ENCODE measurements at regions not wholly inside any gene's neighbourhood (a gene's known extent, or its start where the extent isn't known, plus 50 kb on each side); places are given as distances from the start of the nearest gene placed in this dataset.
"Not testable (repeated sequence)": the region's sequence is repeated elsewhere in the genome, so short reads cannot be mapped to it uniquely, and the experiment has no call there.

GRCh38 chr9:135188681-135189151 lies 101.2 kb downstream of the OLFM1 start:
- intact Hi-C loops (cut with micrococcal nuclease): no loop called here
- BruUV-seq (replicated peaks): no TSS peak
- H3K4me3 Mint-ChIP-seq (ENCODE audit: unreplicated experiment): no peak overlapping the region
- CTCF ChIA-PET: no interaction called here
- DNase-seq (ENCODE audit: unreplicated experiment): no peak
- POLR2A ChIA-PET: no interaction called here
- no peak for TF ChIP-seq CTCF (IDR thresholded peaks at IDR 0.05; ENCODE audit: unreplicated experiment)
- H3K9me3 Mint-ChIP-seq (ENCODE audit: unreplicated experiment): no peaks in the 10 kb centered on the region
- H3K36me3 Mint-ChIP-seq (ENCODE audit: insufficient read depth, unreplicated experiment): no peaks in the 10 kb centered on the region
- H3K27me3 Mint-ChIP-seq (ENCODE audit: insufficient read depth, unreplicated experiment): peaks cover 38% of the 10 kb centered on the region
- H3K4me1 Mint-ChIP-seq (ENCODE audit: insufficient read depth, unreplicated experiment): no peaks in the 10 kb centered on the region
- no peak overlapping the region for H3K27ac Mint-ChIP-seq (ENCODE audit: low read depth, unreplicated experiment)

GRCh38 chr9:135189497-135189896 lies 102.0 kb downstream of the OLFM1 start:
- intact Hi-C loops (cut with micrococcal nuclease): no loop called here
- Mint-ChIP-seq H3K27ac (ENCODE audit: low read depth, unreplicated experiment) (no peak overlapping the region), H3K4me1 (ENCODE audit: insufficient read depth, unreplicated experiment) (no peaks in the 10 kb centered on the region), H3K36me3 (ENCODE audit: insufficient read depth, unreplicated experiment) (no peaks in the 10 kb centered on the region), H3K4me3 (ENCODE audit: unreplicated experiment) (no peak overlapping the region), H3K27me3 (ENCODE audit: insufficient read depth, unreplicated experiment) (peaks cover 39% of the 10 kb centered on the region), H3K9me3 (ENCODE audit: unreplicated experiment) (no peaks in the 10 kb centered on the region)
- BruUV-seq (replicated peaks): no TSS peak
- no peak for TF ChIP-seq CTCF (IDR thresholded peaks at IDR 0.05; ENCODE audit: unreplicated experiment)
- CTCF ChIA-PET: no interaction called here
- POLR2A ChIA-PET: no interaction called here
- no peak for DNase-seq (ENCODE audit: unreplicated experiment)

GRCh38 chr9:135190789-135191577 lies 103.5 kb downstream of the OLFM1 start:
- TF ChIP-seq CTCF (IDR thresholded peaks at IDR 0.05; ENCODE audit: unreplicated experiment): no peak
- POLR2A ChIA-PET: no interaction called here
- intact Hi-C loops (cut with micrococcal nuclease): no loop called here
- DNase-seq (ENCODE audit: unreplicated experiment): no peak
- no peak overlapping the region for H3K4me3 Mint-ChIP-seq (ENCODE audit: unreplicated experiment)
- peaks cover 39% of the 10 kb centered on the region for H3K27me3 Mint-ChIP-seq (ENCODE audit: insufficient read depth, unreplicated experiment)
- BruUV-seq (replicated peaks): no TSS peak
- H3K36me3 Mint-ChIP-seq (ENCODE audit: insufficient read depth, unreplicated experiment): no peaks in the 10 kb centered on the region
- CTCF ChIA-PET: interaction anchor here (0.6 to 1.1 kb wide), 4 partner anchors 20 to 220 kb away, joined by 3 to 4 read pairs (median 3); no protein-coding TSS in a partner anchor
- H3K27ac Mint-ChIP-seq (ENCODE audit: low read depth, unreplicated experiment): no peak overlapping the region
- no peaks in the 10 kb centered on the region for H3K9me3 Mint-ChIP-seq (ENCODE audit: unreplicated experiment)
- no peaks in the 10 kb centered on the region for H3K4me1 Mint-ChIP-seq (ENCODE audit: insufficient read depth, unreplicated experiment)

- POLR2A ChIA-PET: no interaction called here
Observed at GRCh38 chr9:135192686-135193085, 105.2 kb downstream of the OLFM1 start.

GRCh38 chr9:135195975-135196374 lies 108.5 kb downstream of the OLFM1 start:
- H3K36me3 Mint-ChIP-seq (ENCODE audit: insufficient read depth, unreplicated experiment); H3K4me3 Mint-ChIP-seq (ENCODE audit: unreplicated experiment); DNase-seq (ENCODE audit: unreplicated experiment); POLR2A ChIA-PET; intact Hi-C loops (cut with micrococcal nuclease); CTCF ChIA-PET; H3K4me1 Mint-ChIP-seq (ENCODE audit: insufficient read depth, unreplicated experiment); H3K27ac Mint-ChIP-seq (ENCODE audit: low read depth, unreplicated experiment); BruUV-seq (replicated peaks); H3K9me3 Mint-ChIP-seq (ENCODE audit: unreplicated experiment): not testable (repeated sequence)
- peaks cover 40% of the 10 kb centered on the region for H3K27me3 Mint-ChIP-seq (ENCODE audit: insufficient read depth, unreplicated experiment)

More at GRCh38 chr9:135192686-135193085, 105.2 kb downstream of the OLFM1 start:
- intact Hi-C loops (cut with micrococcal nuclease): no loop called here
- TF ChIP-seq CTCF (IDR thresholded peaks at IDR 0.05; ENCODE audit: unreplicated experiment): no peak
- Mint-ChIP-seq H3K4me3 (ENCODE audit: unreplicated experiment) (no peak overlapping the region), H3K27ac (ENCODE audit: low read depth, unreplicated experiment) (no peak overlapping the region), H3K27me3 (ENCODE audit: insufficient read depth, unreplicated experiment) (peaks cover 31% of the 10 kb centered on the region), H3K36me3 (ENCODE audit: insufficient read depth, unreplicated experiment) (no peaks in the 10 kb centered on the region), H3K4me1 (ENCODE audit: insufficient read depth, unreplicated experiment) (no peaks in the 10 kb centered on the region), H3K9me3 (ENCODE audit: unreplicated experiment) (no peaks in the 10 kb centered on the region)
- BruUV-seq (replicated peaks): no TSS peak
- CTCF ChIA-PET: no interaction called here
- no peak for DNase-seq (ENCODE audit: unreplicated experiment)

Measured in MCF 10A (cell line).